Activated CD8-positive, alpha-beta memory T cell treated with anti-CD3 and anti-CD28 coated beads for 36 hours (primary cell): ENCODE measurements at regions not wholly inside any gene's neighbourhood (a gene's known extent, or its start where the extent isn't known, plus 50 kb on each side); places are given as distances from the start of the nearest gene placed in this dataset.

Source experiments
- CTCF ChIA-PET: fragments of 350-600 bp; sonication (Branson Sonifier 250); formaldehyde crosslinking; loops from one replicate; lab custom pipeline; 2021; ENCODE audit warnings: antibody characterized with exemption; lab: Charles Lee
- POLR2A ChIA-PET: fragments of 350-600 bp; sonication (Branson Sonifier 250); formaldehyde crosslinking; loops from one replicate; lab custom pipeline; 2021; ENCODE audit warnings: antibody characterized with exemption; lab: Charles Lee

DNA sequence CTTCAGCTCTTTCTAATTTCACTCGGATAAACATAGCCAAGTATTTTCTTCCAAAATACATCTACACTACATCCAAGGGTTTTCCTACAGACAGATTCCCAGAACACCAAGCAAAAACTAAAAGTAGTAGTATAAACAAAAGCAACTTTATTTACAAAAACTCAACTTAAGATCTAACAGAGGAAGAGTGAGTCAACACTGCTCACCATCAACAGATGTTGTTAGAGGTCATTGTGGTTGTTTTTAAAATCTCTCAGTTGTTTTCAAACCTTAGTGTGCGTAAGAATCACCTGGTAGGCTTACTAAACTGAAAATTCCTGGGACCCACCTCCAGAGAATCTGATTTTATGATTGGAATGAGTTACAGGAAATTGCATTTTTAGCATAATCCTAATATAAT, 631.7 kb upstream of the SGCG start:
- ChIA-PET CTCF (no interaction called here), POLR2A (no interaction called here)

DNA sequence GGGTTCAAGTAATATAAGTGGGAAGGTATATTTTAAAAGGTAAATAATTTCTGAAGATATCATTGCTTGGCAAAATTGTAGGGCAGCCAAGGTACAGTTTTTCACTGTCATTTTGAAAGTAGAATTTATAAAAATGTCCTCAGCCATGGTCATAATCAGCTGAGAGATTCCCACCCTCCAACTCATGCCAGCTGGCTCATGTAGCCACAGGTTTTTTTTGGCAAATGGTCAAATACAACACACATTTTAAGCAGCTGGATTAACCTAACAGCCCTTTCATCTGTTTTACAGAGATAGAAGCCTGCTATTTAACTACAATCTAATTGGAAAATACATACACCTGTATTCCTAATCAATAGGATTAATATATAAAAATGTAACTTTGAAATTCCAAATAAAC, 619.2 kb upstream of the SGCG start:
- POLR2A ChIA-PET: no interaction called here
- CTCF ChIA-PET: no interaction called here

- ChIA-PET POLR2A (no interaction called here), CTCF (no interaction called here)
These were observed 618.7 kb upstream of the SGCG start for GRCh38 chr13:22562116-22562515.

DNA sequence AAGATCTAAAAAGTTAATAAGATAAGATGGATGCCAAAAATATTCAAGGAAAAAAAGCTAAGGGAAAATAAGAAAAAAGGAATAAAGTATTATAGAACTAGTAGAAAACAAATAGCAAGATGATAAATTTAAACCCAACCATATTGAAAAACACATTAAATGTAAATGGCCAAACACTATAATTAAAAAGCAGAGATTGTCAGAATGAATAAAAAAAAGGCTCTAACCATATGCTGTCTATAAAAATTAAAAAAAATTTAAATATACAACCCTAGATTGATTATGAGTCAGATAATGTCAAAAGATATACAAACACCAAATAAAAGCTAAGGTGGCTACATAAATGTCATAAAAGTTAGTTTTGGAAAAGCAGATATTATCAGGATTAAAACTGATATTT, 617.5 kb upstream of the SGCG start:
- POLR2A ChIA-PET: no interaction called here
- CTCF ChIA-PET: no interaction called here

DNA sequence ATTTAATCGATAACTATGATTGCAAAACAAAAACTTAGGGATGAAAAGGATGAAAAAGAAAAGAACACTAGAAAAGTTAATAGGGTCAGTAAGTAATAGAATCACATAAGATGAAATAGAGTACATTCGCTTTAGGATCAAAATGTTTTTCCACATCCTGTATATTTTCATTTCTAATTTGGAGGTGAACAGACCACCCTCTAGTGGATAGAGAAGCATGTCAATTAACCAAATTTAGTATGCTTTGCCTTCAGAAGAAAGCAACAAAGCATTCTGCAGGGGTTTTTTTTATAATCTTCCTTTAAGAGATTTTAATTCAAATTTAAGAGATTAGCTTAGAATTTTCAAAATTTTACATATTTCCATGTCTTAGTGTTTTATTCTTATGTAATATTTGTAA, 611.0 kb upstream of the SGCG start:
- ChIA-PET POLR2A (no interaction called here), CTCF (no interaction called here)

- CTCF ChIA-PET: no interaction called here
- POLR2A ChIA-PET: no interaction called here
These were observed 590.9 kb upstream of the SGCG start for GRCh38 chr13:22589880-22590279.

DNA sequence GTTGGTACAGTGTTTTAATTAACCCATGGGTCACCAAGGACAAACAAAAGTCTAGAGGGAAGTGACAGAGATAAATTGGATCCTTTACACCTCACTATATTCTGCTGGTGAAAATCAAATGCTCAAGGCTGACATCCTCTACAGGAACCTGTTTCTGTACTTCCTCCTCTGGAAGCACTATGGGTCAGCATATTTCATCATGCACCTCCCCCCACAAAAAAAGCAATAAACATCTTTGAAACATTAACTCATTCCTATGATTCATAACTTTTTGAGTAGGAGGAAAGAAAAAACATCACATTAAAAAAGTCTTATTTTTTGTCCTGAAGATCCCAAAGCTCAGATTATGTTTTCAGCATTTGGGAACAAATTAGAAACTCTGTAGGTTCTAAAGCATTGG, 588.3 kb upstream of the SGCG start:
- CTCF ChIA-PET: no interaction called here
- POLR2A ChIA-PET: no interaction called here

DNA sequence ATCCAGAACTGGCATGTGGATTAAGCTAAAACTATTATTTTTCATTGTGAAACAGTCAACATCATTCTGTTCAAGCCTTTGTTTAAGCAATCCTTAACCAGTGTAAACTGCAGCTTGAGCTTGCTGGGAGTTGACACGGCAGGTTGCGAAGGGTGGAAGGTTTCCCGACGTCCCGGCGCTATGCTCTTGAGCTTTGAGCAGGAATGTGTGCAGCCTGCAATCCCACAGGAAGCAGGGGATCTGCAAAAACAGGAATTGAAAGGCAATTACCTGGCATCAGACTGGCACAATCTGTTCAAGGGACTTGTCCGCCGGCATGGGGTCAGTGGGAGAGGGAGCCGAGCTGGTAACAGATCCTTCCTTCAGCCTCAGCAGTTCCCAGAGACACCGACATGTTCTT, 586.7 kb upstream of the SGCG start:
- ChIA-PET POLR2A (no interaction called here), CTCF (no interaction called here)

GRCh38 chr13:22596171-22596863, 584.5 kb upstream of the SGCG start:
- POLR2A ChIA-PET: no interaction called here
- CTCF ChIA-PET: no interaction called here

GRCh38 chr13:22599156-22599555, 581.6 kb upstream of the SGCG start:
- POLR2A ChIA-PET: no interaction called here
- CTCF ChIA-PET: no interaction called here

DNA sequence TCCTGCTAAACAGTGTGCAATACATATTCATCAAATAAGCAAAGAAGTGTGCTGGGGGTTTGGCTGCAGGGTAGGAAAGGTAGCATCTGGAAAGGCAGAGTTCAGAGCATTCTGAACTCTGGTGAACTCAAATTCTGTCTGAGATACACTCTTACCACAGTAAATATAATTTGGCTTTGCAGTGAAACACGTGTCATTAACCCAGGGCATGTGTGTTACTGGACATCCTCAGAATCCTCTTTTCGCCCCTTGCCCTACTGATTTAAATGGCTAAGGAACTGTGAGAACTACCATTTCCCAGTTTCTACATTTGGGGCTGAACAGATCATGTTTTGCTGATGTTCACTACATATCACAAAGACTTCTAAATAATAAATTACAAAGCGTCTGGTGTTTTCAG, 562.8 kb upstream of the SGCG start:
- ChIA-PET CTCF (no interaction called here), POLR2A (no interaction called here)

GRCh38 chr13:22625691-22626090, 555.1 kb upstream of the SGCG start:
- CTCF ChIA-PET: no interaction called here
- POLR2A ChIA-PET: no interaction called here

DNA sequence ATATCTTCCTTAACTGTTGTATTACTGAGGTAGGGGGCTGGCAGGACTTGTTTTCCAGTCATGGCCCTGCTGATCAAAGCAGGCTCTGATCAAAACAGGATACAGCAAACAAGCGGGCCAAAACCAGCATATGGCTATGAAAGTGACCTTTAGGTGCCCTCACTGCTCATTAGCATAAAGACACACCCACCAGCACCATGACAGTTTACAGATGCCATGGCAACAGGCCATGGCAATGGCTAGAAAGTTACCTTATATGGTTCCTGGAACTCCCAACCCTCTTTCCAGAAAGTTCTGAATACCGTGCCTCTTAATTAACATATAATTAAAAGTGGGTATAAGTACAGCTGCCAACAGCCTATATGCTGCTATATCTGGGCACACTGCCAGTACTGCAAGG, 551.4 kb upstream of the SGCG start:
- POLR2A ChIA-PET: no interaction called here
- CTCF ChIA-PET: no interaction called here

GRCh38 chr13:22642088-22642487, 538.7 kb upstream of the SGCG start:
- ChIA-PET CTCF (no interaction called here), POLR2A (no interaction called here)

DNA sequence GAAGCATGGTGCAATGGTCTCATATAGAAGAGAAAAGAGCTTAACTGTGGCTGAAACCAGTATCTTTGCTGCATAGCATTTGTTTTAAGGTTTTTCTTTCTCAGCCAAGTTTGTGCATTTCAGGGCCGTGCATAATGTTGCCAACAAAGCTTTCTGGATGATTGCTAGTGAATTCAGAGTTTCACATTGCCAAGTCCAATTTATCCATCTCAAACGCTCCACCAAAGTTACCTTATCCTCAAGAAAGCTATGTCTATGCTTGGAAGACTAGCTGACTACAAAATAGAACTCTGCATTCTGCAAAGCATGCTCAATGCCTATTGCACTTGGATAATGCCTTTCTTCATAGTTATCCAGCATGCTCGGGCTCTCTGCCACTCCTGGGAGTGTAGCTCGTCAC, 535.8 kb upstream of the SGCG start:
- ChIA-PET POLR2A (no interaction called here), CTCF (no interaction called here)

GRCh38 chr13:22647156-22647850, 533.5 kb upstream of the SGCG start:
- POLR2A ChIA-PET: no interaction called here
- CTCF ChIA-PET: no interaction called here

GRCh38 chr13:22648320-22648801, 532.4 kb upstream of the SGCG start:
- POLR2A ChIA-PET: no interaction called here
- CTCF ChIA-PET: no interaction called here

DNA sequence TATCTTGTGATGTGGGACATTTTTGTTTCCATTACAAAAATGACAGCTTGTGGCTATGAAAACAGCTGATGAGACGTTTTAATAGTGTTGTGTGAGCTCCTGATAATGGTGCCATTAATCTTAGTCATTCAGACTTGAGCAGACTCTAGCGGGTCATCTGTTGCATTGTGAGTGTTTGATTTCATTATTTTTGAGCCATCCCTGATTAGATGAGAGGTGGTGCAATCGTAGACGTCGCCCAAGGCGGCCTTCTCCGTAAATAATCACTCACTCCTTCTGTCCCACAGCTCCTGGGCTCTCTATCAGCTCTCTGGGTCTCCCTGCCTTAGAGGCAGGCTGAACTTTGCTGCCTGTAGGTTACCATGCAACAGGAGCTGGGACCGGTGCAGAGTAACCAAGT, 528.0 kb upstream of the SGCG start:
- POLR2A ChIA-PET: no interaction called here

DNA sequence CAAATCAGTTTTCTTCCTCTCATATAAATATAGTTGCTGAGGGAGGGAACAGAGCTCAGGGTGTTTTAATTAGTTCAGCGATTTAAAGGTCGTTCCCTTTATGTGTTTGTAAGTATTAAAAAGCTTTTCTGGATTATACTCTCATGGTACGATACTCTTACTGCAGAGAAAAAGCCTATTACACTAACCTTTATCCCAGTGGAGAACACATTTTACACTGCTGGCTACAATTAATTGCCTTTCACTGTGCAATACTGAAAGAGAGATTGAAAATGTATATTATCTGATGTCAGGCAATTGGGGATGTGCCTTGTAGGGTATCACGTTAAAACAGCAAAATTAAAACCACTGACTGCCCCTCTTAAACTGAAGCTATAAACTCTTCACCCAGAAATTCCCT, 526.9 kb upstream of the SGCG start:
- ChIA-PET POLR2A (no interaction called here), CTCF (no interaction called here)

More for the DNA sequence above, 528.0 kb upstream of the SGCG start:
- CTCF ChIA-PET: no interaction called here

- POLR2A ChIA-PET: no interaction called here
- CTCF ChIA-PET: no interaction called here
These were observed 525.5 kb upstream of the SGCG start for GRCh38 chr13:22655106-22655852.

DNA sequence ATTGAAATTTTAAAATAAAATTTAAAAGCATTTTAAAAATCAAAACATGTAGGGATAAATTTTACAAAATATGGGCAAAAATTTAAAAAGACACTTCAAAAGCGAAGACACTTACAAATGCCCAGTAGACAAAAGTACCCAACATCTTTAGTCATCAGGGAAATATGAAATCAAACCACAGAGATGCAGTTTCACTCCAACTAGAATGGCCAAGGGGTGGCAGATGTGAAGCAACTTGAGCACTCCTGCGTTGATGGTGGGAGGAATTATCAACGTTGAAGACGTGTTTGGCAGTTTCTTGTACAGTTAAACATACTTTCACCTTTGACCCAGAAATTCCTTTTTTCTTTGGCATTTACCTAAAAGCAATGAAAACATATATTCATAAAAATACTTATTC, 518.0 kb upstream of the SGCG start:
- ChIA-PET POLR2A (no interaction called here), CTCF (no interaction called here)
